ENCODE measurements at regions not wholly inside any gene's neighbourhood (a gene's known extent, or its start where the extent isn't known, plus 50 kb on each side); places are given as distances from the start of the nearest gene placed in this dataset.

- Histone ChIP-seq H3K27me3 (ENCODE audit: control insufficient read depth, insufficient read depth) (no peaks in the 10 kb centered on the region), H3K4me3 (ENCODE audit: low read length) (no peak overlapping the region), H3K9me3 (ENCODE audit: control insufficient read depth, low read length) (no peaks in the 10 kb centered on the region), H3K4me1 (ENCODE audit: control insufficient read depth, insufficient read depth, low read length) (no peaks in the 10 kb centered on the region), H3K27ac (ENCODE audit: low read length) (no peak overlapping the region)
- intact Hi-C loops (cut with DNase I): no loop called here
- ATAC-seq (no peak), DNase-seq (no peak)
- WGBS: 73% methylated on average over 3 of the region's 3 CpGs
These were observed 257.6 kb downstream of the KLF13 start for GRCh38 chr15:31584195-31584594.

GRCh38 chr15:31585240-31585639 is 258.6 kb downstream of the KLF13 start:
- intact Hi-C loops (cut with DNase I): no loop called here

GRCh38 chr15:31586841-31587240 is 260.2 kb downstream of the KLF13 start:
- H3K4me1 ChIP-seq (ENCODE audit: control insufficient read depth, insufficient read depth, low read length): no peaks in the 10 kb centered on the region
- DNase-seq: no peak
- ATAC-seq: no peak
- H3K27ac ChIP-seq (ENCODE audit: low read length): no peak overlapping the region
- 90% methylated on average over 4 of the region's 4 CpGs for WGBS
- H3K4me3 ChIP-seq (ENCODE audit: low read length): no peak overlapping the region
- no peaks in the 10 kb centered on the region for H3K9me3 ChIP-seq (ENCODE audit: control insufficient read depth, low read length)
- intact Hi-C loops (cut with DNase I): no loop called here
- no peaks in the 10 kb centered on the region for H3K27me3 ChIP-seq (ENCODE audit: control insufficient read depth, insufficient read depth)

More at GRCh38 chr15:31585240-31585639, 258.6 kb downstream of the KLF13 start:
- no peaks in the 10 kb centered on the region for H3K4me1 ChIP-seq (ENCODE audit: control insufficient read depth, insufficient read depth, low read length)
- H3K27ac ChIP-seq (ENCODE audit: low read length): no peak overlapping the region
- 85% methylated on average over 9 of the region's 9 CpGs for WGBS
- no peak overlapping the region for H3K4me3 ChIP-seq (ENCODE audit: low read length)
- H3K9me3 ChIP-seq (ENCODE audit: control insufficient read depth, low read length): no peaks in the 10 kb centered on the region
- no peaks in the 10 kb centered on the region for H3K27me3 ChIP-seq (ENCODE audit: control insufficient read depth, insufficient read depth)
- DNase-seq (no peak), ATAC-seq (no peak)

- Histone ChIP-seq H3K27me3 (ENCODE audit: control insufficient read depth, insufficient read depth) (no peaks in the 10 kb centered on the region), H3K4me1 (ENCODE audit: control insufficient read depth, insufficient read depth, low read length) (no peaks in the 10 kb centered on the region), H3K9me3 (ENCODE audit: control insufficient read depth, low read length) (no peaks in the 10 kb centered on the region), H3K4me3 (ENCODE audit: low read length) (no peak overlapping the region), H3K27ac (ENCODE audit: low read length) (no peak overlapping the region)
- intact Hi-C loops (cut with DNase I): no loop called here
- no peak for ATAC-seq
- WGBS: 84% methylated on average over 4 of the region's 4 CpGs
- DNase-seq: no peak
These were observed 260.9 kb downstream of the KLF13 start for GRCh38 chr15:31587583-31587982.

GRCh38 chr15:31590609-31591008 is 264.0 kb downstream of the KLF13 start:
- WGBS: 54% methylated on average over 4 of the region's 4 CpGs
- Histone ChIP-seq H3K27ac (ENCODE audit: low read length) (no peak overlapping the region), H3K27me3 (ENCODE audit: control insufficient read depth, insufficient read depth) (no peaks in the 10 kb centered on the region), H3K4me1 (ENCODE audit: control insufficient read depth, insufficient read depth, low read length) (no peaks in the 10 kb centered on the region), H3K9me3 (ENCODE audit: control insufficient read depth, low read length) (no peaks in the 10 kb centered on the region), H3K4me3 (ENCODE audit: low read length) (no peak overlapping the region)
- no peak for DNase-seq
- intact Hi-C loops (cut with DNase I): no loop called here
- ATAC-seq: no peak

GRCh38 chr15:31591908-31592307 is 265.3 kb downstream of the KLF13 start:
- Histone ChIP-seq H3K27ac (ENCODE audit: low read length) (no peak overlapping the region), H3K4me1 (ENCODE audit: control insufficient read depth, insufficient read depth, low read length) (no peaks in the 10 kb centered on the region), H3K9me3 (ENCODE audit: control insufficient read depth, low read length) (no peaks in the 10 kb centered on the region), H3K4me3 (ENCODE audit: low read length) (no peak overlapping the region), H3K27me3 (ENCODE audit: control insufficient read depth, insufficient read depth) (no peaks in the 10 kb centered on the region)
- intact Hi-C loops (cut with DNase I): no loop called here
- ATAC-seq: no peak
- DNase-seq: no peak

GRCh38 chr15:31597466-31597865 is 270.8 kb downstream of the KLF13 start:
- intact Hi-C loops (cut with DNase I): no loop called here
- ATAC-seq: peak; percentile 20 to 93
- H3K27me3 ChIP-seq (ENCODE audit: control insufficient read depth, insufficient read depth): no peaks in the 10 kb centered on the region

GRCh38 chr15:31598620-31599019 is 272.0 kb downstream of the KLF13 start:
- no peak for ATAC-seq
- peak in 1 of 3 donors; percentile 57 for DNase-seq
- H3K4me1 ChIP-seq (ENCODE audit: control insufficient read depth, insufficient read depth, low read length): no peaks in the 10 kb centered on the region
- H3K4me3 ChIP-seq (ENCODE audit: low read length): no peak overlapping the region
- H3K27ac ChIP-seq (ENCODE audit: low read length): no peak overlapping the region
- H3K27me3 ChIP-seq (ENCODE audit: control insufficient read depth, insufficient read depth): no peaks in the 10 kb centered on the region
- no peaks in the 10 kb centered on the region for H3K9me3 ChIP-seq (ENCODE audit: control insufficient read depth, low read length)
- WGBS: 37% methylated on average over 7 of the region's 7 CpGs
- intact Hi-C loops (cut with DNase I): no loop called here

More at GRCh38 chr15:31597466-31597865, 270.8 kb downstream of the KLF13 start:
- Histone ChIP-seq H3K27ac (ENCODE audit: low read length) (no peak overlapping the region), H3K4me1 (ENCODE audit: control insufficient read depth, insufficient read depth, low read length) (no peaks in the 10 kb centered on the region), H3K4me3 (ENCODE audit: low read length) (no peak overlapping the region), H3K9me3 (ENCODE audit: control insufficient read depth, low read length) (no peaks in the 10 kb centered on the region)
- peak in 1 of 3 donors; percentile 55 for DNase-seq
- 62% methylated on average over 1 of the region's 1 CpG for WGBS

GRCh38 chr15:31605467-31605931 is 278.9 kb downstream of the KLF13 start:
- DNase-seq (peak in 2 of 3 donors; percentile 9 to 53), ATAC-seq (peak in 1 of 2 donors; percentile 82)
- H3K4me1 ChIP-seq (ENCODE audit: control insufficient read depth, insufficient read depth, low read length): peaks cover 2% of the 10 kb centered on the region
- H3K9me3 ChIP-seq (ENCODE audit: control insufficient read depth, low read length): no peaks in the 10 kb centered on the region
- H3K27me3 ChIP-seq (ENCODE audit: control insufficient read depth, insufficient read depth): no peaks in the 10 kb centered on the region
- intact Hi-C loops (cut with DNase I): no loop called here
- H3K4me3 ChIP-seq (ENCODE audit: low read length): no peak overlapping the region
- no peak overlapping the region for H3K27ac ChIP-seq (ENCODE audit: low read length)
- WGBS: 55% methylated on average over 9 of the region's 9 CpGs

- no peak overlapping the region for H3K27ac ChIP-seq (ENCODE audit: low read length)
- 89% methylated on average over 5 of the region's 5 CpGs for WGBS
- ATAC-seq (no peak), DNase-seq (no peak)
- intact Hi-C loops (cut with DNase I): no loop called here
- peaks cover 2% of the 10 kb centered on the region for H3K4me1 ChIP-seq (ENCODE audit: control insufficient read depth, insufficient read depth, low read length)
- H3K27me3 ChIP-seq (ENCODE audit: control insufficient read depth, insufficient read depth): no peaks in the 10 kb centered on the region
- H3K4me3 ChIP-seq (ENCODE audit: low read length): no peak overlapping the region
- H3K9me3 ChIP-seq (ENCODE audit: control insufficient read depth, low read length): no peaks in the 10 kb centered on the region
These were observed 279.6 kb downstream of the KLF13 start for GRCh38 chr15:31606194-31606669.

GRCh38 chr15:31606931-31607497 is 280.4 kb downstream of the KLF13 start:
- no peaks in the 10 kb centered on the region for H3K27me3 ChIP-seq (ENCODE audit: control insufficient read depth, insufficient read depth)
- no peaks in the 10 kb centered on the region for H3K9me3 ChIP-seq (ENCODE audit: control insufficient read depth, low read length)
- DNase-seq: peak in 1 of 3 donors; percentile 51
- H3K4me3 ChIP-seq (ENCODE audit: low read length): no peak overlapping the region
- 65% methylated on average over 1 of the region's 1 CpG for WGBS
- H3K27ac ChIP-seq (ENCODE audit: low read length): no peak overlapping the region
- intact Hi-C loops (cut with DNase I): no loop called here
- peaks cover 2% of the 10 kb centered on the region for H3K4me1 ChIP-seq (ENCODE audit: control insufficient read depth, insufficient read depth, low read length)
- peak in 1 of 2 donors; percentile 55 for ATAC-seq

GRCh38 chr15:31607656-31608055 is 281.0 kb downstream of the KLF13 start:
- intact Hi-C loops (cut with DNase I): no loop called here
- ATAC-seq: no peak
- 96% methylated on average over 3 of the region's 3 CpGs for WGBS
- Histone ChIP-seq H3K4me1 (ENCODE audit: control insufficient read depth, insufficient read depth, low read length) (peaks cover 2% of the 10 kb centered on the region), H3K27ac (ENCODE audit: low read length) (no peak overlapping the region), H3K9me3 (ENCODE audit: control insufficient read depth, low read length) (no peaks in the 10 kb centered on the region), H3K27me3 (ENCODE audit: control insufficient read depth, insufficient read depth) (no peaks in the 10 kb centered on the region), H3K4me3 (ENCODE audit: low read length) (no peak overlapping the region)
- DNase-seq: no peak

Measured in right cardiac atrium (tissue), 5 donors.